ENCODE measurements at regions not wholly inside any gene's neighbourhood (a gene's known extent, or its start where the extent isn't known, plus 50 kb on each side); places are given as distances from the start of the nearest gene placed in this dataset.

DNA sequence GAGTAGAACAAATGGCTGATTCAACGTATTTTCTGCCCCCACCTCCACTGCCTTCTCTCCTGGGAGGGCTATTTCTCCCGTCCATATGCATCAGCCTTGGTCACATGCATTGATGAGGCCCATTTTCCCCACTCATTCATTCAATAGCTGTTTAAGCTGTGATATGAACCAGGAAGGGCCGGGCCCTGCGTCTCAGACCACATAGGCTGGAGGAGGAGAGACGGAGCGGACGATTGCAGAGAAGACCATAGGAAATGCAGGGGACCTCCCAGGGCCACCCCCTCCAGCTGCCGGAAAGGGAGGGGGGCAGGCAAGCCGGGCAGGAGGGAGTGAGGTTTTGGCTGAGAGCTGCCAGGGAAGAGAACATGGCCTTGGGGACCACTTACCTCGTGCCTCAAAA is 104.4 kb upstream of the TMEM132D start (continued):
- TF ChIP-seq HNF4A (conservative IDR thresholded peaks at IDR 0.05) (no peak), GABPA (IDR thresholded peaks at IDR 0.05 in 1 of 2, conservative IDR thresholded peaks at IDR 0.05 in 1 of 2) (no peak), YY1 (IDR thresholded peaks at IDR 0.05) (no peak)

DNA sequence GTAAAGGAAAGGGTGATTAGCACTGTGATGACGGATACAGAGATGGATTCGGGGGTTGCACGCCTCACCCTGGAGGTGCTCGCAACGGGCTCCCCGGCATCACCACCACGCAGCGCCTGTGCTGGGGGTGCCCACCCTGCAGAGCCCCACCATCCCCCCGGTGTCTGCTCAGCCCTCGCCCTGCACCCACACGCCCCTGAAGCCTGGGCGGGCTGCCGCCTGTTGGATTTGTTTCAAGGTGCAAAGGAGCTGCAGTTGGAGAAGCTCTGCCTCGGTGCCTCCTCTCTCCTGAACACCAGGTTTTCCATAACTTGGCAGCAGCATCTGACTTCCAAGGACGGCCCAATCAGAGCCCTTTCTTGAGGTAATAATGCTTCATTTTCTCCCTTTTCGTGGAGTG is 106.1 kb upstream of the TMEM132D start:
- TF ChIP-seq, protein P1, sequence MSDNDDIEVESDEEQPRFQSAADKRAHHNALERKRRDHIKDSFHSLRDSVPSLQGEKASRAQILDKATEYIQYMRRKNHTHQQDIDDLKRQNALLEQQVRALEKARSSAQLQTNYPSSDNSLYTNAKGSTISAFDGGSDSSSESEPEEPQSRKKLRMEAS (IDR thresholded peaks at IDR 0.05), result no peak
- no peak for TF ChIP-seq GABPA (IDR thresholded peaks at IDR 0.05 in 1 of 2, conservative IDR thresholded peaks at IDR 0.05 in 1 of 2)
- no peak for TF ChIP-seq HNF4A (conservative IDR thresholded peaks at IDR 0.05)
- no peak for TF ChIP-seq RXRA (IDR thresholded peaks at IDR 0.05)
- TF ChIP-seq, protein P2, sequence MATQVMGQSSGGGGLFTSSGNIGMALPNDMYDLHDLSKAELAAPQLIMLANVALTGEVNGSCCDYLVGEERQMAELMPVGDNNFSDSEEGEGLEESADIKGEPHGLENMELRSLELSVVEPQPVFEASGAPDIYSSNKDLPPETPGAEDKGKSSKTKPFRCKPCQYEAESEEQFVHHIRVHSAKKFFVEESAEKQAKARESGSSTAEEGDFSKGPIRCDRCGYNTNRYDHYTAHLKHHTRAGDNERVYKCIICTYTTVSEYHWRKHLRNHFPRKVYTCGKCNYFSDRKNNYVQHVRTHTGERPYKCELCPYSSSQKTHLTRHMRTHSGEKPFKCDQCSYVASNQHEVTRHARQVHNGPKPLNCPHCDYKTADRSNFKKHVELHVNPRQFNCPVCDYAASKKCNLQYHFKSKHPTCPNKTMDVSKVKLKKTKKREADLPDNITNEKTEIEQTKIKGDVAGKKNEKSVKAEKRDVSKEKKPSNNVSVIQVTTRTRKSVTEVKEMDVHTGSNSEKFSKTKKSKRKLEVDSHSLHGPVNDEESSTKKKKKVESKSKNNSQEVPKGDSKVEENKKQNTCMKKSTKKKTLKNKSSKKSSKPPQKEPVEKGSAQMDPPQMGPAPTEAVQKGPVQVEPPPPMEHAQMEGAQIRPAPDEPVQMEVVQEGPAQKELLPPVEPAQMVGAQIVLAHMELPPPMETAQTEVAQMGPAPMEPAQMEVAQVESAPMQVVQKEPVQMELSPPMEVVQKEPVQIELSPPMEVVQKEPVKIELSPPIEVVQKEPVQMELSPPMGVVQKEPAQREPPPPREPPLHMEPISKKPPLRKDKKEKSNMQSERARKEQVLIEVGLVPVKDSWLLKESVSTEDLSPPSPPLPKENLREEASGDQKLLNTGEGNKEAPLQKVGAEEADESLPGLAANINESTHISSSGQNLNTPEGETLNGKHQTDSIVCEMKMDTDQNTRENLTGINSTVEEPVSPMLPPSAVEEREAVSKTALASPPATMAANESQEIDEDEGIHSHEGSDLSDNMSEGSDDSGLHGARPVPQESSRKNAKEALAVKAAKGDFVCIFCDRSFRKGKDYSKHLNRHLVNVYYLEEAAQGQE (IDR thresholded peaks at IDR 0.05), result no peak
- TF ChIP-seq YY1 (IDR thresholded peaks at IDR 0.05), result no peak
- no peak for TF ChIP-seq SP1 (IDR thresholded peaks at IDR 0.05)
- no peak for TF ChIP-seq JUND (IDR thresholded peaks at IDR 0.05)
- no peak for TF ChIP-seq TAF1 (conservative IDR thresholded peaks at IDR 0.05)
- no peak for TF ChIP-seq FOXA1 (IDR thresholded peaks at IDR 0.05)
- TF ChIP-seq, protein P3, sequence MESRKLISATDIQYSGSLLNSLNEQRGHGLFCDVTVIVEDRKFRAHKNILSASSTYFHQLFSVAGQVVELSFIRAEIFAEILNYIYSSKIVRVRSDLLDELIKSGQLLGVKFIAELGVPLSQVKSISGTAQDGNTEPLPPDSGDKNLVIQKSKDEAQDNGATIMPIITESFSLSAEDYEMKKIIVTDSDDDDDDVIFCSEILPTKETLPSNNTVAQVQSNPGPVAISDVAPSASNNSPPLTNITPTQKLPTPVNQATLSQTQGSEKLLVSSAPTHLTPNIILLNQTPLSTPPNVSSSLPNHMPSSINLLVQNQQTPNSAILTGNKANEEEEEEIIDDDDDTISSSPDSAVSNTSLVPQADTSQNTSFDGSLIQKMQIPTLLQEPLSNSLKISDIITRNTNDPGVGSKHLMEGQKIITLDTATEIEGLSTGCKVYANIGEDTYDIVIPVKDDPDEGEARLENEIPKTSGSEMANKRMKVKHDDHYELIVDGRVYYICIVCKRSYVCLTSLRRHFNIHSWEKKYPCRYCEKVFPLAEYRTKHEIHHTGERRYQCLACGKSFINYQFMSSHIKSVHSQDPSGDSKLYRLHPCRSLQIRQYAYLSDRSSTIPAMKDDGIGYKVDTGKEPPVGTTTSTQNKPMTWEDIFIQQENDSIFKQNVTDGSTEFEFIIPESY (IDR thresholded peaks at IDR 0.05), result no peak
- TF ChIP-seq RAD21 (IDR thresholded peaks at IDR 0.05), result no peak
- H3K27ac ChIP-seq (ENCODE audit: low read depth in 1 of 2, low read length in 2 of 2), result no peak overlapping the region
- H3K27me3 ChIP-seq (ENCODE audit: control insufficient read depth in 4 of 4, insufficient read depth in 4 of 4, low read length in 3 of 4), result peaks cover 0 to 15% (median 2%) of the 10 kb centered on the region in 4 donors
- no peak for DNase-seq (ENCODE audit: low spot score)
- H3K9ac ChIP-seq (ENCODE audit: low read depth in 1 of 2, low read length in 2 of 2), result no peak overlapping the region
- no peaks in the 10 kb centered on the region for H3K4me1 ChIP-seq (ENCODE audit: control insufficient read depth in 4 of 4, insufficient read depth in 4 of 4, low read length in 3 of 4)
- WGBS, result 82% methylated on average over 16 of the region's 16 CpGs
- no peaks in the 10 kb centered on the region for H3K36me3 ChIP-seq (ENCODE audit: control insufficient read depth in 4 of 4, insufficient read depth in 3 of 4, low read depth in 1 of 4, low read length in 3 of 4)
- H3K9me3 ChIP-seq (ENCODE audit: control insufficient read depth in 4 of 4, low read length in 3 of 4), result no peaks in the 10 kb centered on the region
- no peak overlapping the region for H3K4me3 ChIP-seq (ENCODE audit: low read depth in 1 of 3, low read length in 3 of 3)

DNA sequence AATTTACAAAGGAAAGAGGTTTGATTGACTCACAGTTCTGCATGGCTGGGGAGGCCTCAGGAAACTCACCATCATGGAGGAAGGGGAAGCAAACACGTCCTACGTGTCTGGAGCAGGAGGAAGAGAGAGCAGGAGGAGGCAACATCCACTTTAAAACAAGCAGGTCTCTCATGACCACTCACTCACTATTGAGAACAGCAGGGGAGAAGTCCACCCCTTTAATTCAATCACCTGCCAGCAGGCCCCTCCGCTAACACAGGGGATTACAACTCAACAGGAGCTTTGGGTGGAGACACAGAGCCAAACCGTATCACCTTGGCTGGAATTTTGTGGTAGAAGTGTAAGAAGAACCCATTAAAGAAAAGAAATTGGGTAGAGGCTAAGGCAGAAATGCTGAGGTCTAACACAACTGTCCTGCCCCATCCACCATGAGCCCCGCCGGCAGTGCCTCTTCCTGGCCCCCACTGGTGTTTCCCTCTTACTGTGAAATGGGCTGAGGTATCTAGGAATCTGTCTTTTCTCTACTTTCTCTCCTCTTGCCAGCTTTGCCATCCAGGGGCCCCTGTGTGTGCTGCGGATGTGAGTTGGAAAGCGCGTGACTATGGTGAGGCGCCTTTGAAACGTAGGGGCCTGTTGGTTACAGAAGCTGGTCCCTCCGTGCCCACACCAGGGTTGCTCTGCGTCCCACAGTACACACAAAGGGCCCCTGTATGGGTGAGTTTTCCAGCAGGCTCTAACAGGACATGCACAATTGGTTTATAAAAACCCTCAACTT is 108.0 kb upstream of the TMEM132D start:
- Histone ChIP-seq H3K27ac (ENCODE audit: low read depth in 1 of 2, low read length in 2 of 2) (no peak overlapping the region), H3K36me3 (ENCODE audit: control insufficient read depth in 4 of 4, insufficient read depth in 3 of 4, low read depth in 1 of 4, low read length in 3 of 4) (no peaks in the 10 kb centered on the region), H3K4me1 (ENCODE audit: control insufficient read depth in 4 of 4, insufficient read depth in 4 of 4, low read length in 3 of 4) (no peaks in the 10 kb centered on the region), H3K9me3 (ENCODE audit: control insufficient read depth in 4 of 4, low read length in 3 of 4) (no peaks in the 10 kb centered on the region), H3K9ac (ENCODE audit: low read depth in 1 of 2, low read length in 2 of 2) (no peak overlapping the region), H3K27me3 (ENCODE audit: control insufficient read depth in 4 of 4, insufficient read depth in 4 of 4, low read length in 3 of 4) (peaks cover 0 to 13% (median 2%) of the 10 kb centered on the region in 4 donors), H3K4me3 (ENCODE audit: low read depth in 1 of 3, low read length in 3 of 3) (no peak overlapping the region)
- WGBS, result 68% methylated on average over 13 of the region's 13 CpGs
- no peak for DNase-seq (ENCODE audit: low spot score)
- no peak for TF ChIP-seq YY1 (IDR thresholded peaks at IDR 0.05)
- TF ChIP-seq TAF1 (conservative IDR thresholded peaks at IDR 0.05), result no peak
- TF ChIP-seq HNF4A (conservative IDR thresholded peaks at IDR 0.05), result no peak
- TF ChIP-seq FOXA1 (IDR thresholded peaks at IDR 0.05), result no peak
- TF ChIP-seq, protein P4, sequence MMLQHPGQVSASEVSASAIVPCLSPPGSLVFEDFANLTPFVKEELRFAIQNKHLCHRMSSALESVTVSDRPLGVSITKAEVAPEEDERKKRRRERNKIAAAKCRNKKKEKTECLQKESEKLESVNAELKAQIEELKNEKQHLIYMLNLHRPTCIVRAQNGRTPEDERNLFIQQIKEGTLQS (IDR thresholded peaks at IDR 0.05), result no peak
- TF ChIP-seq NR2F2 (IDR thresholded peaks at IDR 0.05), result no peak
- TF ChIP-seq, protein P5, sequence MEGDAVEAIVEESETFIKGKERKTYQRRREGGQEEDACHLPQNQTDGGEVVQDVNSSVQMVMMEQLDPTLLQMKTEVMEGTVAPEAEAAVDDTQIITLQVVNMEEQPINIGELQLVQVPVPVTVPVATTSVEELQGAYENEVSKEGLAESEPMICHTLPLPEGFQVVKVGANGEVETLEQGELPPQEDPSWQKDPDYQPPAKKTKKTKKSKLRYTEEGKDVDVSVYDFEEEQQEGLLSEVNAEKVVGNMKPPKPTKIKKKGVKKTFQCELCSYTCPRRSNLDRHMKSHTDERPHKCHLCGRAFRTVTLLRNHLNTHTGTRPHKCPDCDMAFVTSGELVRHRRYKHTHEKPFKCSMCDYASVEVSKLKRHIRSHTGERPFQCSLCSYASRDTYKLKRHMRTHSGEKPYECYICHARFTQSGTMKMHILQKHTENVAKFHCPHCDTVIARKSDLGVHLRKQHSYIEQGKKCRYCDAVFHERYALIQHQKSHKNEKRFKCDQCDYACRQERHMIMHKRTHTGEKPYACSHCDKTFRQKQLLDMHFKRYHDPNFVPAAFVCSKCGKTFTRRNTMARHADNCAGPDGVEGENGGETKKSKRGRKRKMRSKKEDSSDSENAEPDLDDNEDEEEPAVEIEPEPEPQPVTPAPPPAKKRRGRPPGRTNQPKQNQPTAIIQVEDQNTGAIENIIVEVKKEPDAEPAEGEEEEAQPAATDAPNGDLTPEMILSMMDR (IDR thresholded peaks at IDR 0.05; ENCODE audit: low read depth, low read length, missing input control), result no peak
- TF ChIP-seq, protein P1 (IDR thresholded peaks at IDR 0.05), result no peak

All from liver (tissue), 8 donors.